Lung (tissue), 11 donors: ENCODE measurements at regions not wholly inside any gene's neighbourhood (a gene's known extent, or its start where the extent isn't known, plus 50 kb on each side); places are given as distances from the start of the nearest gene placed in this dataset.

Experiments
- ATAC-seq: fragments of 200-7000 bp; cut with Tn5 transposase; one replicate; pipeline ENCODE4 v1.9.1; 2020; ENCODE audit warnings: moderate number of reproducible peaks; ENCODE audit not compliant: insufficient read depth, low FRiP score
- DNase-seq, 3 donors: peaks; one replicate each; pipeline ENCODE4 v3.0.0-alpha.2; 2013 to 2017
- H3K27ac ChIP-seq, 2 donors: one replicate each; pipeline ENCODE4 v1.5.1; 2013; ENCODE audit warnings: mild to moderate bottlenecking in 2 of 2, moderate library complexity in 2 of 2, control low read depth in 1 of 2, inconsistent platforms in 1 of 2, low read depth in 1 of 2, low read length in 1 of 2
- H3K27me3 ChIP-seq, 3 donors: one replicate each; pipeline ENCODE4 v1.5.1; 2013; ENCODE audit warnings: low read length in 2 of 3; ENCODE audit not compliant: control insufficient read depth in 3 of 3, insufficient read depth in 3 of 3
- H3K36me3 ChIP-seq, 4 donors: one replicate each; pipeline ENCODE4 v1.5.1; 2013; ENCODE audit warnings: low read length in 4 of 4, mild to moderate bottlenecking in 1 of 4, moderate library complexity in 1 of 4; ENCODE audit not compliant: control insufficient read depth in 4 of 4, insufficient read depth in 4 of 4
- H3K4me1 ChIP-seq, 5 donors: one replicate each; pipeline ENCODE4 v1.5.1; 2013; ENCODE audit warnings: low read length in 5 of 5, mild to moderate bottlenecking in 2 of 5, moderate library complexity in 1 of 5; ENCODE audit not compliant: control insufficient read depth in 5 of 5, insufficient read depth in 5 of 5
- H3K4me3 ChIP-seq: one replicate; pipeline ENCODE4 v1.5.1; 2013; ENCODE audit warnings: mild to moderate bottlenecking, control low read depth, moderate library complexity
- H3K9ac ChIP-seq, 2 donors: one replicate each; pipeline ENCODE4 v1.5.1; 2013; ENCODE audit warnings: low read length in 2 of 2, control low read depth in 1 of 2; ENCODE audit not compliant: insufficient read depth in 1 of 2
- H3K9me3 ChIP-seq, 4 donors: one replicate each; pipeline ENCODE4 v1.5.1; 2013; ENCODE audit warnings: low read length in 3 of 4, mild to moderate bottlenecking in 1 of 4, moderate library complexity in 1 of 4; ENCODE audit not compliant: control insufficient read depth in 4 of 4, insufficient read depth in 3 of 4
- WGBS, 2 donors: extraction: QIAGEN DNeasy Blood & Tissue Kit; methylation state at CpG; one replicate each; pipeline ENCODE4 v1.1.7; 2013; 5-methylcytosine and 5-hydroxymethylcytosine counted together
- TF ChIP-seq, protein P1 (sequence below): IDR thresholded peaks from 2 replicates; pipeline ENCODE4 v1.5.1; 2012; ENCODE audit warnings: mild to moderate bottlenecking; ENCODE audit errors: control extremely low read depth, extremely low read depth
- donor health status: control.
- donor health status: control.
- donor health status: Bipolar disorder and iron deficiency.
- donor health status: healthy.
- donor health status: DM: yes; HTN: yes; CAD: no.

DNA sequence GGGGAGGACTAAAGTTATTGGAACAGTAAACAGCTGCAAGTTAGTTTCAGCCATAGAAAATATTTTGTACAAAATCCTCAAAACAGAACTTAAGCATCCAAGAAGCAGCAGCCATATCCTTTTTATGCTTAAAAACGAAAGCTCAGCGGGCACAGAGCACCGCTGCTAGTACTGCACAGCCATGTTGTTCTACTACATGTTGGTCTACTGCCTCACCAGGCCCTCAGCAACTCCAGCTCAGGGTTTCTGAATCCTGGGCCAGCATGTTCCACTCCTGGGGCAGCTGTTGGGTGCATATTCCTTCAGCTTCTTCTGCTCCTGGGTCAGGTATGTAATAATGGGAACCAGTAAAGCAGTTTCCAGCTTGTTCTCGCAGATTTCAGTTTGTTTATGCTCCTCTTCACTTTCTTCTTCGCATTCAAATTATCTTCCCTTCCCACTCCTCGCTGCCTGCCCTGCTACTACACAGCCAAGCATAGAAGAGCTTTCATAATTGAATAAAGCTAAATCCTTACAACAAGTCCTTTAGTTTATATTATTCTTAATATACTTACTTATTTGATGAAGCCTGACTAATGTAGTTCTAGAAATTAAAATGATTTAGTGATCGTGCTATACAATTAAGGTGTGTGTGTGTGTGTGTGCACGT, 820.5 kb upstream of the ATXN8OS start:
- no peaks in the 10 kb centered on the region for H3K27me3 ChIP-seq
- TF ChIP-seq, protein P1, sequence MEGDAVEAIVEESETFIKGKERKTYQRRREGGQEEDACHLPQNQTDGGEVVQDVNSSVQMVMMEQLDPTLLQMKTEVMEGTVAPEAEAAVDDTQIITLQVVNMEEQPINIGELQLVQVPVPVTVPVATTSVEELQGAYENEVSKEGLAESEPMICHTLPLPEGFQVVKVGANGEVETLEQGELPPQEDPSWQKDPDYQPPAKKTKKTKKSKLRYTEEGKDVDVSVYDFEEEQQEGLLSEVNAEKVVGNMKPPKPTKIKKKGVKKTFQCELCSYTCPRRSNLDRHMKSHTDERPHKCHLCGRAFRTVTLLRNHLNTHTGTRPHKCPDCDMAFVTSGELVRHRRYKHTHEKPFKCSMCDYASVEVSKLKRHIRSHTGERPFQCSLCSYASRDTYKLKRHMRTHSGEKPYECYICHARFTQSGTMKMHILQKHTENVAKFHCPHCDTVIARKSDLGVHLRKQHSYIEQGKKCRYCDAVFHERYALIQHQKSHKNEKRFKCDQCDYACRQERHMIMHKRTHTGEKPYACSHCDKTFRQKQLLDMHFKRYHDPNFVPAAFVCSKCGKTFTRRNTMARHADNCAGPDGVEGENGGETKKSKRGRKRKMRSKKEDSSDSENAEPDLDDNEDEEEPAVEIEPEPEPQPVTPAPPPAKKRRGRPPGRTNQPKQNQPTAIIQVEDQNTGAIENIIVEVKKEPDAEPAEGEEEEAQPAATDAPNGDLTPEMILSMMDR = no peak
- H3K9ac ChIP-seq = no peak overlapping the region
- no peak overlapping the region for H3K4me3 ChIP-seq
- DNase-seq (peak in 1 of 3 donors; percentile 9), ATAC-seq (no peak)
- H3K4me1 ChIP-seq = peaks cover 0 to 27% (median 0%) of the 10 kb centered on the region in 5 donors
- H3K36me3 ChIP-seq = no peaks in the 10 kb centered on the region
- no peaks in the 10 kb centered on the region for H3K9me3 ChIP-seq
- no peak overlapping the region for H3K27ac ChIP-seq
- WGBS, 2 donors = 81% methylated on average over 8 of the region's 8 CpGs

DNA sequence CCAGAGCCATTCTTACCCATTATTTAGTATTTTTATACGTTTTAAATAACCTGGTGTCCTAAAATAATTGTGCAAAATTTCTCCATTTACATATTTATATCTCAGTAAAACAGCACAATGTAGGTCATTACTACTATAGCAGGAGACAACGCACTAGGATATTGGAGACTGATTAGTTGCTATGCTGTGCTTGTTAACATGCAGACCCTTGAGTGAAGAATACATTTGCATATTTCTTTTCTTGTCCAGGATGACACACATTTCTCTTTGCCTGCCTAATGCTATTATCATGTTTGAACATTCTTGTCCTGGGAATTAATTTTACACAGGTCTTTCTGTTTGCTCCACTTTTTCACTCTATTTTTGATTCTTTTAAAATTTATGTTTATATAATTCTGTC, 823.8 kb upstream of the ATXN8OS start:
- Histone ChIP-seq H3K9ac (no peak overlapping the region), H3K4me1 (peaks cover 0 to 42% (median 0%) of the 10 kb centered on the region in 5 donors), H3K4me3 (no peak overlapping the region), H3K27ac (no peak overlapping the region), H3K9me3 (no peaks in the 10 kb centered on the region), H3K27me3 (no peaks in the 10 kb centered on the region), H3K36me3 (no peaks in the 10 kb centered on the region)
- no peak for ATAC-seq
- DNase-seq = peak in 1 of 3 donors; percentile 16
- TF ChIP-seq, protein P1 = no peak
- 65 to 81% methylated on average over 2 of the region's 2 CpGs for WGBS, 2 donors

DNA sequence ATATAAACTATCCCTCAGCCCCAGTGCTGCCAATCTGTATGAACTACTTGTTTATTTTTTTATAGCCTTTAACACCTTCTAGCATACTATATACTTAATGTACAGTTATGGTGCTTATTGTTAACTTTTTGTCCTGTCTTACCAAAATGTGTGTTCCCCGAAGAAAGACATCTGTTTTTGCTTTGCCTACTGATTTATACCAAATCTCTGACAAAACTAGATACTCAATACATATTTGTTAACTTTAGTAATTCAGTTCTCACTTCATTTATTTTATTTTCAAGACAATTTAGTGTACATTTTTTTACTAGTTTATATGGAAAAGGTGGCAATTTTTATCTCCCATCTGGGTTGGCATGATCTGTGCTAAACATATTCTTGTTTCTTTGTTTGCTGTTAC, 824.3 kb upstream of the ATXN8OS start:
- H3K36me3 ChIP-seq = no peaks in the 10 kb centered on the region
- no peaks in the 10 kb centered on the region for H3K27me3 ChIP-seq
- TF ChIP-seq, protein P1 = no peak
- no peak for ATAC-seq
- no peaks in the 10 kb centered on the region for H3K9me3 ChIP-seq
- no peak overlapping the region for H3K9ac ChIP-seq
- no peak overlapping the region for H3K4me3 ChIP-seq
- peaks cover 0 to 41% (median 0%) of the 10 kb centered on the region in 5 donors for H3K4me1 ChIP-seq
- no peak overlapping the region for H3K27ac ChIP-seq
- 70 to 73% methylated on average over 1 of the region's 1 CpG for WGBS, 2 donors
- peak in 2 of 3 donors; percentile 84 to 87 for DNase-seq

DNA sequence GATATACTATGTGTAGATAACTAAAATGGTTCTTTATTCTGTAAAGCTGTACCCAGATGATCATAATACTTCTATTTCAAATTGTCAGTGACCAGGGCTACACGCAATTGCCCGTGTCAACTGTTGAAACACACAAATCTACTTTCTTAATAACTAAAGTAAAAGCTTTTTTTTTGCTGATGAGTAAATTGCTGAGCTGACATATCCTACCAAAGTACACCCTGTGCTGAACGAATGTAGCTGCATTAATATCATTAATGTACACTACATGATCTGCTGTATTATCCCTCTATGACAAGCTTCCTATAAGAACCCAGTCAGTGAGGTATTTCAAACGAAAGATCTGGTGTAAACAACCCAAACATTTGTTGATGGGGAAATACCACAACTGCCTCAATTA, 827.2 kb upstream of the ATXN8OS start:
- TF ChIP-seq, protein P1 = no peak
- Histone ChIP-seq H3K36me3 (no peaks in the 10 kb centered on the region), H3K4me1 (peaks cover 0 to 27% (median 0%) of the 10 kb centered on the region in 5 donors), H3K4me3 (no peak overlapping the region), H3K9me3 (peaks cover 0 to 6% (median 0%) of the 10 kb centered on the region in 4 donors), H3K27ac (no peak overlapping the region), H3K9ac (no peak overlapping the region), H3K27me3 (no peaks in the 10 kb centered on the region)
- DNase-seq (no peak), ATAC-seq (no peak)
- WGBS, 2 donors = 63 to 70% methylated on average over 4 of the region's 4 CpGs
